WERI-Rb-1 (cell line): ENCODE measurements at regions not wholly inside any gene's neighbourhood (a gene's known extent, or its start where the extent isn't known, plus 50 kb on each side); places are given as distances from the start of the nearest gene placed in this dataset.

Source experiments
- DNase-seq: peaks from one replicate; pipeline ENCODE4 v3.0.0-alpha.2; 2020
- H3K27ac ChIP-seq: fragments of 250-450 bp; sonication (Bioruptor Pico); 2 replicates; pipeline ENCODE4 v1.5.1; 2020; ENCODE audit warnings: mild to moderate bottlenecking, moderate library complexity
- H3K27me3 ChIP-seq: fragments of 250-450 bp; sonication (Bioruptor Pico); 2 replicates; pipeline ENCODE4 v1.5.1; 2021; ENCODE audit warnings: mild to moderate bottlenecking, low read depth, moderate library complexity; ENCODE audit not compliant: insufficient read depth, severe bottlenecking
- H3K36me3 ChIP-seq: fragments of 250-450 bp; sonication (Bioruptor Pico); 2 replicates; pipeline ENCODE4 v1.5.1; 2020; ENCODE audit warnings: mild to moderate bottlenecking, moderate library complexity
- H3K4me3 ChIP-seq: 2 replicates; pipeline ENCODE4 v1.5.1; 2011; ENCODE audit warnings: low read depth, mild to moderate bottlenecking, control low read depth, low read length
- H3K9me3 ChIP-seq: fragments of 250-450 bp; sonication (Bioruptor Pico); 2 replicates; pipeline ENCODE4 v1.5.1; 2021; ENCODE audit warnings: mild to moderate bottlenecking, moderate library complexity; ENCODE audit not compliant: severe bottlenecking
- TF ChIP-seq, protein P1 (sequence below): IDR thresholded peaks from 2 replicates; pipeline ENCODE4 v1.5.1; 2011; ENCODE audit warnings: low read depth, mild to moderate bottlenecking, control low read depth, inconsistent platforms, low read length

DNA sequence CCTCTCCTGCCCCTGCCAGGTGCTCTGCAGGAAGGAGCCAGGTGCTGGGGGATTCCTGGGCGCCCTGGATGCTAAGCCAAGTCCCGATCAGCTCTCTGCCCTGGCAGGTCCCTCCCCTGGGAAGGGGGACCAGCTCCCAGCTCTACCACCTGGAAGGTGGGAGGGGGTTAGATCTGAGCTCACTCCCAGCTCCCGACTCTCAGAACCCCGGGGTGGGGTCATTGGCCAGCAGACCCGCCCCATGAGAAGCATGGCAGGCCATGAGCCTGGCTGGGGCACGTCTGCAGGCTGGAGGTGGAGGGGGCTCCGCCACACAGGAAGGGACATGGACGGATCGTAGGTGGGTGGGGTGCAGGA, 83.4 kb upstream of the NKX1-1 start:
- Histone ChIP-seq H3K27me3 (peaks cover 57% of the 10 kb centered on the region), H3K4me3 (no peak overlapping the region), H3K9me3 (peaks cover 21% of the 10 kb centered on the region), H3K27ac (no peak overlapping the region), H3K36me3 (no peaks in the 10 kb centered on the region)
- TF ChIP-seq, protein P1, sequence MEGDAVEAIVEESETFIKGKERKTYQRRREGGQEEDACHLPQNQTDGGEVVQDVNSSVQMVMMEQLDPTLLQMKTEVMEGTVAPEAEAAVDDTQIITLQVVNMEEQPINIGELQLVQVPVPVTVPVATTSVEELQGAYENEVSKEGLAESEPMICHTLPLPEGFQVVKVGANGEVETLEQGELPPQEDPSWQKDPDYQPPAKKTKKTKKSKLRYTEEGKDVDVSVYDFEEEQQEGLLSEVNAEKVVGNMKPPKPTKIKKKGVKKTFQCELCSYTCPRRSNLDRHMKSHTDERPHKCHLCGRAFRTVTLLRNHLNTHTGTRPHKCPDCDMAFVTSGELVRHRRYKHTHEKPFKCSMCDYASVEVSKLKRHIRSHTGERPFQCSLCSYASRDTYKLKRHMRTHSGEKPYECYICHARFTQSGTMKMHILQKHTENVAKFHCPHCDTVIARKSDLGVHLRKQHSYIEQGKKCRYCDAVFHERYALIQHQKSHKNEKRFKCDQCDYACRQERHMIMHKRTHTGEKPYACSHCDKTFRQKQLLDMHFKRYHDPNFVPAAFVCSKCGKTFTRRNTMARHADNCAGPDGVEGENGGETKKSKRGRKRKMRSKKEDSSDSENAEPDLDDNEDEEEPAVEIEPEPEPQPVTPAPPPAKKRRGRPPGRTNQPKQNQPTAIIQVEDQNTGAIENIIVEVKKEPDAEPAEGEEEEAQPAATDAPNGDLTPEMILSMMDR = no peak
- DNase-seq = no peak

DNA sequence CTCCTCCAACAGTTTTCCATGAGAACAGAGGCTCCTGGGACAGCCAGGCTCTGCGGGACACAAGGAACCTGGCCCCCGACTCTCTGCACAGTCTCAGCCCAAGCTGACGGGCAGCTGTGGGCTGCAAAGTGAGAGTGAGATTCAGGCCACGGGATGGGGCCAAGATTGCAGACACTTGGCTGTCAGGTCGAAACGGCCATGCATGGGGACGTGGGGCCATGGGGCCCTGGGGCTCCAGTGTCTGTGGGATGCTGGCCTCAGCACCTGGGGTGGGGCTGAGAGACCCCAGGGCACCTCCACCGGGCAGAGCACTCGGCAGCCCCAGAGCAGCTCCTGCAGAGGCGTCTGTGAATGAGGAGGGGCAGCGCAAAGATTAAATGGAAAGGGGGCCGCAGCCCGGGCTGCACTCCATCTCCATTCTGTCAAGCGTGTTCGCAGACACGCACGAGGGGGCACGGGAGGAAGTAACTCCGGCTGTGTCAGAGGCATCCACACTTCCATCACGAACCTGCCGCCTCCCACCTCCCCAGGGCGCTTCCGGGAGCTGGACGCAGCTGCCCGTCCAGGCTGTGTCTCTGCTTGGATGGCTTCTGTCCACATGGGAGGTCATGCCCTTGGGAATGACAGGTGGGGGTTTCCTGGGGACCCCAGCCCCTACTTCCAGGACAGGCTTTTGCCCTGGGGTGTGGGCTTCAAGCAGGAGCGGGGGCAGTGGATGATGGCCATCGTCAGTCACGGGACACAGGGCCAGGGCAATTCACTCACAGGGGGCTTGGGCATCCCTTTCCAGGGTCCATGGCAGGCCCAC, 82.8 kb upstream of the NKX1-1 start:
- no peak for DNase-seq
- H3K27ac ChIP-seq = no peak overlapping the region
- H3K27me3 ChIP-seq = peaks cover 62% of the 10 kb centered on the region
- H3K9me3 ChIP-seq = peaks cover 21% of the 10 kb centered on the region
- H3K4me3 ChIP-seq = no peak overlapping the region
- H3K36me3 ChIP-seq = no peaks in the 10 kb centered on the region
- TF ChIP-seq, protein P1 = no peak

DNA sequence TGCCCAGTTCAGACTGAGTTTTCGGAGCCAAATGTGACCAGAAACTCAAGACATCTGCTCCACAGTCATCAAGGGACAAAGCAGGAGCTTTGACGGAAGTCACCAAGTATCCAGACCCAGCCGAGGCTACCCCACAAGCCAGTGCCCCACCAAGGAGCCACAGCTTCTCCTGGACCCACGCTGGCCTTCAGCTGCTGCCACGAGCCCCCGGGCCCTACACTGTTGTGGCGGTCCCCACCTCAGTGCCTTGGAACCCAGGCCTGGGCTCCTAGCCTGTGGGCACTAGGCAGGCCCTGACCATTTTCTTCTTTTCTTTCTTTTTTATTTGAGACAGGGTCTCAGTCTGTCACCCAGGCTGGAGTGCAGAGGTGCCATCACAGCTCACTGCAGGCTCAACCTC, 82.1 kb upstream of the NKX1-1 start:
- Histone ChIP-seq H3K36me3 (no peaks in the 10 kb centered on the region), H3K4me3 (no peak overlapping the region), H3K9me3 (peaks cover 25% of the 10 kb centered on the region), H3K27me3 (peaks cover 60% of the 10 kb centered on the region), H3K27ac (no peak overlapping the region)
- no peak for DNase-seq
- TF ChIP-seq, protein P1 = no peak

DNA sequence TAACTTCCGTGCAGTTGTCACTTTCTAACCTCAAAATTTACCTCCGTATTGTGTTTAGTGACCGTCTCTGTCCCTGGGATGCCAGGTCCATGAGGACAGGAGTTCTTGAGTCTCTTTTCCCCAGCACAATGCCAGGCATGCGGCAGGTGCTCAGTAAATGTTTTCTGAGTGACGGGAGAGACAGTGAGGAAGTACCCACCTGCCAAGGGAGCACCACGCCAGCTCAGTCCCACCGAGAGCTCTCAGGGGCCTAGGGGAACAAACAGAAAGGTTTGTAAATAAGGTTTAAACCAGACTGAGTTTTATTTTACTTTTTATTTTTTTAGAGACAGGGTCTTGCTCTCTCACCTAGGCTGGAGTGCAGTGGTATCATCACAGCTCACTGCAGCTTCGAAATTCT, 81.5 kb upstream of the NKX1-1 start:
- Histone ChIP-seq H3K36me3 (no peaks in the 10 kb centered on the region), H3K4me3 (no peak overlapping the region), H3K27me3 (peaks cover 57% of the 10 kb centered on the region), H3K9me3 (peaks cover 25% of the 10 kb centered on the region), H3K27ac (no peak overlapping the region)
- DNase-seq = no peak
- TF ChIP-seq, protein P1 = no peak

DNA sequence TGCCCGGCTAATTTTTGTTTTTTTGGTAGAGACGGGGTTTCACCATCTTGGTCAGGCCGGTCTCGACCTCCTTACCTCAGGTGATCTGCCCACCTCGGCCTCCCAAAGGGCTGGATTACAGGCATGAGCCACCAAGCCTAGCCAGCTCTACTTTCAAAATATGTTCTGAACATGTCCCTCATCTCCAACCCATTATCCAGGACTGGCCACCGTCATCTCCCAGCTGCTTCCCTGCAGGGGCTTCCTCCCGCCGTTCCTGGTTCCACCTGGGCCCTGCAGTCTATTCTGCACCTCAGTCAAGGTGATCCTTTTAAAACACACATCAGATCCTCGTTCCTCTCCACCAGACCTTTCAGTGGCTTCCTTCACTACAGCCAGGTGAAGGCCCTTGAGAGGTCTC, 80.9 kb upstream of the NKX1-1 start:
- TF ChIP-seq, protein P1 = no peak
- Histone ChIP-seq H3K27ac (no peak overlapping the region), H3K4me3 (no peak overlapping the region), H3K27me3 (peaks cover 53% of the 10 kb centered on the region), H3K9me3 (peaks cover 27% of the 10 kb centered on the region), H3K36me3 (no peaks in the 10 kb centered on the region)
- DNase-seq = no peak

DNA sequence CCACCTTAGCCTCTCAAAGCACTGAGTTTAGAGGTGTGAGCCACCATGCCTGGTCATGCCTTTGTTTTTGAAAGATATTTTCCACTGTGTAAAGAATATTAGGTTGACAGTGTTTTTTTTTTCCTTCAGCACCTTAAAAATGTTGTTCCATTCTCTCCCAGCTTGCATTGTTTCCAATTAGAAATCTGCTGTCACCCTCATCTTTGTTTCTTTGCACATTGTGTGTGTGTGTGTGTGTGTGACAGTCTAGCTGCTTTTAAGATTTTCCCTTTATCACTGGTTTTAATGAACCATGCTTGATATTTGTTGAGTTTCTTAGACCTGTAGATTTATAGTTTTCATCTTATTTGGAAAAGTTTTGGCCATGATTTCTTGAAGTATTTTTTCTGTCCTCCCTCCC, 79.0 kb upstream of the NKX1-1 start:
- peaks cover 44% of the 10 kb centered on the region for H3K9me3 ChIP-seq
- H3K4me3 ChIP-seq = no peak overlapping the region
- no peak for DNase-seq
- no peak overlapping the region for H3K27ac ChIP-seq
- H3K27me3 ChIP-seq = peaks cover 38% of the 10 kb centered on the region
- TF ChIP-seq, protein P1 = no peak
- H3K36me3 ChIP-seq = no peaks in the 10 kb centered on the region
